HEK293T (cell line): ENCODE measurements at regions not wholly inside any gene's neighbourhood (a gene's known extent, or its start where the extent isn't known, plus 50 kb on each side); places are given as distances from the start of the nearest gene placed in this dataset.

Experiments used
- BHLHE40 ChIP-seq: fragments of 450-650 bp; IDR thresholded peaks from 2 replicates; pipeline ENCODE4 v1.6.1; 2016; ENCODE audit warnings: mild to moderate bottlenecking, moderate library complexity, borderline replicate concordance
- CTBP1 ChIP-seq: fragments of 450-650 bp; IDR thresholded peaks from 2 replicates; pipeline ENCODE4 v1.6.1; 2016; ENCODE audit warnings: borderline replicate concordance

GRCh38 chr2:149871091-149871885 lies 283.7 kb upstream of the MMADHC start:
- no peak for TF ChIP-seq BHLHE40
- no peak for TF ChIP-seq CTBP1
